HL-60 (cell line): ENCODE measurements at regions not wholly inside any gene's neighbourhood (a gene's known extent, or its start where the extent isn't known, plus 50 kb on each side); places are given as distances from the start of the nearest gene placed in this dataset.

Experiments
- DNase-seq, 2 experiments: peaks; one replicate each; pipeline ENCODE4 v3.0.0-alpha.2; 2010 to 2020; ENCODE audit warnings: low read depth in 1 of 2, low spot score in 1 of 2
- H3K27ac ChIP-seq: fragments of 250-450 bp; sonication (Bioruptor Pico); replicated peaks from 2 replicates; pipeline ENCODE4 v1.5.1; 2020; ENCODE audit warnings: mild to moderate bottlenecking, moderate library complexity
- H3K27me3 ChIP-seq: fragments of 250-450 bp; sonication (Bioruptor Pico); 2 replicates; pipeline ENCODE4 v1.5.1; 2021; ENCODE audit warnings: mild to moderate bottlenecking, moderate library complexity; ENCODE audit not compliant: insufficient read depth, poor library complexity, severe bottlenecking
- H3K4me3 ChIP-seq: replicated peaks from 2 replicates; pipeline ENCODE4 v1.5.1; 2011; ENCODE audit warnings: mild to moderate bottlenecking, control low read depth, low read length; ENCODE audit not compliant: insufficient read depth
- CTCF ChIP-seq: IDR thresholded peaks from one replicate; pipeline ENCODE4 v1.5.1; 2011; ENCODE audit warnings: low read length, control low read depth, inconsistent platforms; ENCODE audit not compliant: insufficient read depth
- GABPA ChIP-seq: IDR thresholded peaks from 2 replicates; pipeline ENCODE4 v1.6.1; 2012; ENCODE audit warnings: low read depth
- POLR2AphosphoS5 ChIP-seq: IDR thresholded peaks from 2 replicates; pipeline ENCODE4 v1.6.1; 2012; ENCODE audit warnings: low read depth
- REST ChIP-seq: IDR thresholded peaks from 2 replicates; pipeline ENCODE4 v1.6.1; 2012; ENCODE audit warnings: low read depth; ENCODE audit not compliant: insufficient replicate concordance
- SPI1 ChIP-seq: IDR thresholded peaks from 2 replicates; pipeline ENCODE4 v1.6.1; 2012; ENCODE audit warnings: low read depth, mild to moderate bottlenecking, borderline replicate concordance

- no peak for DNase-seq
- Histone ChIP-seq H3K27me3 (no peaks in the 10 kb centered on the region), H3K4me3 (no peak overlapping the region), H3K27ac (no peak overlapping the region)
- TF ChIP-seq POLR2AphosphoS5 (no peak), CTCF (no peak)
Observed at GRCh38 chrY:15424665-15425132, 900.4 kb downstream of the NLGN4Y start.

DNA sequence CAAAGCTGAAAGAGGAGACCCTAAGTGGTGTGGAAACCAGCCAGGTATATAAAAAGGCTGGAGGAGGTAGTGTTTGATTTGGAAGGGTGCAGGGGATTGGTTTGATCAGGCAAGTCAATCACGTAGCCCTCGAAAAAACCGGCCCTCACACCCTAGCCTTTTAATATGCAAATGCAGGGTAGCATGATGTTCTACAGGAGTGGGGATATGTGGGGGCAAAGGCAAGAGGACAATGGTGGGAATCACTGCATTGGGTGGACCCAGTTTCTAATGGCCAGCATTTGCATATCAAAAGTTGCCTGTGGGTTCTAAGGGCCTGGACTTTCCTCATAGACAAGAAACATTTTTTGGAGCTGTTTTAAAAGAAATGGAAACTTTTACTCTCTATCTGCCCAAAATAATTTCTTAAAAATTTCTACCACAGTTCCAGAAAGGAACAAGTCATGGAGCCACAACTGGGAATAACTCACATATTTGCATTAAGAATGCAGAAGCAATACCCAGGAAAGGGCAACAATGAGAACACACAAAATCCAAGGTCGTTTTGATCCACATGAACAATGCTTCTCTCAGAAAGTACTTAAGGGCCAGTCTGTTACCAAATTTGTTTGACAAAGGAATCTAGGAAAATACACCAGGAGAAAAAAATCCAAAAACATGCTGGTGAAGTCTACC is 915.8 kb downstream of the NLGN4Y start:
- H3K27ac ChIP-seq, result no peak overlapping the region
- no peak overlapping the region for H3K4me3 ChIP-seq
- no peaks in the 10 kb centered on the region for H3K27me3 ChIP-seq
- DNase-seq, result no peak
- no peak for TF ChIP-seq POLR2AphosphoS5

- H3K27me3 ChIP-seq, result no peaks in the 10 kb centered on the region
- H3K4me3 ChIP-seq, result no peak overlapping the region
- no peak overlapping the region for H3K27ac ChIP-seq
- no peak for DNase-seq
- TF ChIP-seq SPI1 (no peak), REST (no peak), GABPA (no peak), POLR2AphosphoS5 (no peak), CTCF (no peak)
Observed at GRCh38 chrY:15440696-15441408, 916.5 kb downstream of the NLGN4Y start.

DNA sequence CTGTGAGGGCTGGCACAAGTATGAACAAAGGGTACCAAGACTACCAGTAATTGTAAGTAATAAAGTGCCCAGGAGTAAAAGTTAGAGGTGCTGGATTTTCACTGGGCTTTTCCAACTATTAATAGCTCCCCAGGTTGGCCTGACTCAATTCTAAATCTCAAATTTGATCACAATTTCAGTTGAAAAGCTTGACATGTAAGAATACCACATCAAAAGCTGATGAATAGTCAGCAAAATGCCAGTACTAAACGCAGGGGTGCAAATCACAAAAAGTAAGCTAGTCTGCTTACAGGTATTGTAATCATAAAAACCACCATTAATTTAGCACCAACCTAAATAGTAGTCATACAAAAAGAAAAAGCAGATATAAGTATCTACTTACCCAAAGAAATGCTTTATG is 917.5 kb downstream of the NLGN4Y start:
- Histone ChIP-seq H3K27me3 (no peaks in the 10 kb centered on the region), H3K27ac (no peak overlapping the region), H3K4me3 (no peak overlapping the region)
- TF ChIP-seq GABPA, result no peak
- no peak for TF ChIP-seq CTCF
- no peak for DNase-seq

DNA sequence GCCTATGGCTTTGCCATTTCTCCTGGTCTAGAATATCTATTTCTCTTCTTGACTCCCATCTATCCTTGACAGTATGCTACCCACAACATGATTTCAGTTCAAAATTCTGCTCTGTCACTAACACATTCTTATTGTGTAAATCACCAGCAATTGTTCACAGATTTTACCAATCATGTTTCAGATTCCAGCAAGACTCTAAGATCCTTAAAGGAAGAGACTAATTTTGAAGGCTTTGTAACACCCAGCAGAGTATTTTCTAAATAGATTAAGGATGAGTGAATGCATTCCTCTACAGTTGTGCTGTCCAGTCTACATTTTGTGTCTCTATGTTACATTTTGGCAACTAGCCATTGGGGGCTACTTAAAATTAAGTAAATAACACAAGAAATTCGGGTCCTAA is 921.5 kb downstream of the NLGN4Y start:
- Histone ChIP-seq H3K4me3 (no peak overlapping the region), H3K27ac (no peak overlapping the region), H3K27me3 (no peaks in the 10 kb centered on the region)
- TF ChIP-seq REST (no peak), CTCF (no peak), SPI1 (no peak), POLR2AphosphoS5 (no peak), GABPA (no peak)
- no peak for DNase-seq
